ENCODE measurements at regions not wholly inside any gene's neighbourhood (a gene's known extent, or its start where the extent isn't known, plus 50 kb on each side); places are given as distances from the start of the nearest gene placed in this dataset.

DNA sequence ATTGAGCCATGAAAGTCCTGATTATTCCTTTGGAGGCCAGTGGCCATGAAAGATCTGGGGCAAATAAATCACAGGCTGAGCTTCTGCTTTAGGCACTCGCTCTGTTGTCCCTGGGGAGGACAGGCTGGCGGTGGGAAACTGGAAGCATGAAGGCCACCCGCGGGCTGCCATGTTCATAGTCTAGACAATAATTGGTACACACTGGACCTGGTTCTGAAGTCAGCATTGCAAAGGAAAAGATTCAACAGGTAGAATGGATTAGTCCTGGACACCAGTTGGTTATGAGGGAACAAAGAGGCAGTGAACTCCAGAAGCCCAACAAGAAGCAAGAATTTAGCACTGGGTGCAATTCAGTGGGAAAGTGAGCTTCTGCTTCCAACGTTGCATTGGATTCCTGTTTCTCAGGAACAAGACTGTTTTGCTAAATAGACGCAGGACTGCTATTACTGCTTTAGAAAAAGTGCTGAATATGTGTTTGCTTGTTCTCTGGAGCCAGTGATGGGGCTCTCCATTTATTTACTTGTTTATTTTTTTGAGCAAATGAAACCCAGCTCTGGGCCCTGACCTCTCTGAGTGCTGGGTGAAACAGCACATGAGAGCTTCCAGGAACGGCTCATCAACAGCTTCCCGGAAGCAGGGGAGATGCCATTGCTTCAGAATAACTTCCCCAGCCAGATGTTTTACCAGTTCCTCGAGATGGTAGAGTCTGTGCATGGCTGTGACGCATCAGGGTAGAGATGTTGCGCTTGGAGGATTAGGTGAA, 336.4 kb downstream of the ZNF536 start:
- TF ChIP-seq, protein P1, sequence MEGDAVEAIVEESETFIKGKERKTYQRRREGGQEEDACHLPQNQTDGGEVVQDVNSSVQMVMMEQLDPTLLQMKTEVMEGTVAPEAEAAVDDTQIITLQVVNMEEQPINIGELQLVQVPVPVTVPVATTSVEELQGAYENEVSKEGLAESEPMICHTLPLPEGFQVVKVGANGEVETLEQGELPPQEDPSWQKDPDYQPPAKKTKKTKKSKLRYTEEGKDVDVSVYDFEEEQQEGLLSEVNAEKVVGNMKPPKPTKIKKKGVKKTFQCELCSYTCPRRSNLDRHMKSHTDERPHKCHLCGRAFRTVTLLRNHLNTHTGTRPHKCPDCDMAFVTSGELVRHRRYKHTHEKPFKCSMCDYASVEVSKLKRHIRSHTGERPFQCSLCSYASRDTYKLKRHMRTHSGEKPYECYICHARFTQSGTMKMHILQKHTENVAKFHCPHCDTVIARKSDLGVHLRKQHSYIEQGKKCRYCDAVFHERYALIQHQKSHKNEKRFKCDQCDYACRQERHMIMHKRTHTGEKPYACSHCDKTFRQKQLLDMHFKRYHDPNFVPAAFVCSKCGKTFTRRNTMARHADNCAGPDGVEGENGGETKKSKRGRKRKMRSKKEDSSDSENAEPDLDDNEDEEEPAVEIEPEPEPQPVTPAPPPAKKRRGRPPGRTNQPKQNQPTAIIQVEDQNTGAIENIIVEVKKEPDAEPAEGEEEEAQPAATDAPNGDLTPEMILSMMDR (IDR thresholded peaks at IDR 0.05), result no peak
- Histone ChIP-seq H3K36me3 (replicated peaks in 1 of 2; ENCODE audit: control insufficient read depth in 1 of 2, insufficient read depth in 2 of 2, low read length in 2 of 2) (no peaks in the 10 kb centered on the region), H3K79me2 (ENCODE audit: insufficient read depth, low read length) (no peaks in the 10 kb centered on the region), H3K9ac (ENCODE audit: insufficient read depth, low read length, poor library complexity, severe bottlenecking) (no peak overlapping the region), H3K9me3 (replicated peaks in 1 of 2; ENCODE audit: control insufficient read depth in 1 of 2, insufficient read depth in 1 of 2, low read length in 2 of 2) (no peaks in the 10 kb centered on the region), H3K4me2 (replicated peaks; ENCODE audit: extremely low read depth, low read length, poor library complexity, severe bottlenecking) (no peak overlapping the region), H3K4me1 (ENCODE audit: control insufficient read depth in 1 of 2, insufficient read depth in 2 of 2, low read length in 2 of 2) (no peaks in the 10 kb centered on the region), H3K27me3 (ENCODE audit: control insufficient read depth in 2 of 2, insufficient read depth in 2 of 2, low read length in 2 of 2) (peaks cover 4 to 5% of the 10 kb centered on the region in 2 donors), H3K27ac (ENCODE audit: low read depth in 1 of 2, low read length in 2 of 2) (no peak overlapping the region), H4K20me1 (ENCODE audit: insufficient read depth, low read length) (no peaks in the 10 kb centered on the region), H3K4me3 (replicated peaks in 1 of 3; ENCODE audit: low read depth in 2 of 3, low read length in 3 of 3) (no peak overlapping the region), H2AFZ (ENCODE audit: insufficient read depth, low read depth, low read length, poor library complexity, severe bottlenecking) (no peak overlapping the region)
- Mint-ChIP-seq H3K4me1 (no peaks in the 10 kb centered on the region), H3K36me3 (no peaks in the 10 kb centered on the region), H3K27me3 (ENCODE audit: low read depth in 3 of 3) (peaks cover 11 to 24% (median 18%) of the 10 kb centered on the region in 3 donors), H3K27ac (no peak overlapping the region), H3K9me3 (peaks cover 0 to 2% (median 0%) of the 10 kb centered on the region in 7 donors), H3K4me3 (no peak overlapping the region)
- WGBS (ENCODE audit: insufficient coverage), result 91% methylated on average over 8 of the region's 11 CpGs
- intact Hi-C loops (cut with micrococcal nuclease), result no loop called here
- DNase-seq, result no peak

DNA sequence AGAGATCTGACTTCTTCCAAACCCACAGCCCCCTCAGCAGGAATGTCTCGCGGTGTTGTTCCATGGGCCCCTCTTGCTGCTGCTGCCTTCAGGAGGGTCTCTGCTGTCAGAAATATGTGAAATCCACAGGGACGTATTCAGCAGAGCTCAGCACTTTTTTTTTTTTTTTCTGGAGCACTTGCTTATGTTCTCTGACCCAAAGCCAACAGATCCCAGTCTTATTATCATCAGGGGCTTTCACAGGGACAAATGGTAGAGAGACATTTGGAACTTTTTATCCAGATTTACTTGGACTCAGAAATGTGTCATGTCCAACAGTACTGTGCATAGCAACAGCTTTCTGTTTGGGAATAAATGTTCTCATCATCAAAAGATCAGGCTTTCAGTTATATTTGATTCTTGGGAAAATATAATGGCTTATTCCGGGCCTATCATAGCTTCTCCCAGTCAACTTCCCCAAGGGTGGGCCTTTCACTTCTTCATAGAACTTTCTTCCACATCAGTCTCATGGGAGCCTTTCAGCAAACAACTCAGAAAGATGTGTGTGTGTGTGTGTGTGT, 332.7 kb downstream of the ZNF536 start:
- Mint-ChIP-seq H3K27me3 (ENCODE audit: low read depth in 3 of 3) (peaks cover 5 to 8% (median 7%) of the 10 kb centered on the region in 3 donors), H3K9me3 (peaks cover 0 to 2% (median 0%) of the 10 kb centered on the region in 7 donors), H3K27ac (no peak overlapping the region), H3K36me3 (no peaks in the 10 kb centered on the region), H3K4me3 (no peak overlapping the region), H3K4me1 (no peaks in the 10 kb centered on the region)
- H3K27me3 ChIP-seq (ENCODE audit: control insufficient read depth in 2 of 2, insufficient read depth in 2 of 2, low read length in 2 of 2), result no peaks in the 10 kb centered on the region
- TF ChIP-seq, protein P1 (IDR thresholded peaks at IDR 0.05), result no peak
- no peak overlapping the region for H3K9ac ChIP-seq (ENCODE audit: insufficient read depth, low read length, poor library complexity, severe bottlenecking)
- no peaks in the 10 kb centered on the region for H3K79me2 ChIP-seq (ENCODE audit: insufficient read depth, low read length)
- no peaks in the 10 kb centered on the region for H3K36me3 ChIP-seq (replicated peaks in 1 of 2; ENCODE audit: control insufficient read depth in 1 of 2, insufficient read depth in 2 of 2, low read length in 2 of 2)
- DNase-seq, result no peak
- H3K4me1 ChIP-seq (ENCODE audit: control insufficient read depth in 1 of 2, insufficient read depth in 2 of 2, low read length in 2 of 2), result no peaks in the 10 kb centered on the region
- no CpG with 5 or more reads among the region's 4 CpGs for WGBS (ENCODE audit: insufficient coverage)
- no peak overlapping the region for H3K27ac ChIP-seq (ENCODE audit: low read depth in 1 of 2, low read length in 2 of 2)
- no peaks in the 10 kb centered on the region for H4K20me1 ChIP-seq (ENCODE audit: insufficient read depth, low read length)
- H3K9me3 ChIP-seq (replicated peaks in 1 of 2; ENCODE audit: control insufficient read depth in 1 of 2, insufficient read depth in 1 of 2, low read length in 2 of 2), result no peaks in the 10 kb centered on the region
- H2AFZ ChIP-seq (ENCODE audit: insufficient read depth, low read depth, low read length, poor library complexity, severe bottlenecking), result no peak overlapping the region
- intact Hi-C loops (cut with micrococcal nuclease), result no loop called here
- H3K4me2 ChIP-seq (replicated peaks; ENCODE audit: extremely low read depth, low read length, poor library complexity, severe bottlenecking), result no peak overlapping the region
- no peak overlapping the region for H3K4me3 ChIP-seq (replicated peaks in 1 of 3; ENCODE audit: low read depth in 2 of 3, low read length in 3 of 3)
